OCI-LY1 (cell line): ENCODE measurements at regions not wholly inside any gene's neighbourhood (a gene's known extent, or its start where the extent isn't known, plus 50 kb on each side); places are given as distances from the start of the nearest gene placed in this dataset.

Experiments
- EZH2 ChIP-seq: fragments of 200-600 bp; sonication (generic), shearing (Covaris generic); IDR thresholded peaks from 2 replicates; pipeline ENCODE4 v1.8.0; 2017; ENCODE audit warnings: borderline replicate concordance, mixed run types, mild to moderate bottlenecking, antibody characterized with exemption, low read length, moderate library complexity, mixed read lengths
- TF ChIP-seq, protein P1 (sequence below): fragments of 200-600 bp; sonication (generic), shearing (Covaris generic); IDR thresholded peaks from 2 replicates; pipeline ENCODE4 v1.5.1; 2017; ENCODE audit warnings: mild to moderate bottlenecking, antibody characterized with exemption, low read length, moderate library complexity, mixed read lengths

DNA sequence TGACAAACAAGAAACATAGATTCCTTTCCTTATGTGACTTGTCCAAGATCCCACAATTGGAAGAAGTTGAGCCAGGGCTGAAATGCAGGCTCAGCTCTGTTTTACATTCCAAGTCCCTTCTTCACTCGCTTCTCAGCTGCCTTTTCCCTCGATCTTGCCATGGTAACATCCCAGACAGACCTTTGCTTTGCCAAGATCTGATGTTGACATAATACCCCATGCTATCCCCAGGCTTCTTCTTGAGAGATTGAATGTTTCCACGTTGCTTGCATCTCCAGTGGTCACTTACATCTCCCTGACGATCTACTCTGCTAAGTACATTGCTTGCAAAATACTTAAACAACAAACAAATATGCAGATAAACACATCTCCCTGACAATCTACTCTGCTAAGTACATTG, 63.5 kb downstream of the TBXT start:
- TF ChIP-seq, protein P1, sequence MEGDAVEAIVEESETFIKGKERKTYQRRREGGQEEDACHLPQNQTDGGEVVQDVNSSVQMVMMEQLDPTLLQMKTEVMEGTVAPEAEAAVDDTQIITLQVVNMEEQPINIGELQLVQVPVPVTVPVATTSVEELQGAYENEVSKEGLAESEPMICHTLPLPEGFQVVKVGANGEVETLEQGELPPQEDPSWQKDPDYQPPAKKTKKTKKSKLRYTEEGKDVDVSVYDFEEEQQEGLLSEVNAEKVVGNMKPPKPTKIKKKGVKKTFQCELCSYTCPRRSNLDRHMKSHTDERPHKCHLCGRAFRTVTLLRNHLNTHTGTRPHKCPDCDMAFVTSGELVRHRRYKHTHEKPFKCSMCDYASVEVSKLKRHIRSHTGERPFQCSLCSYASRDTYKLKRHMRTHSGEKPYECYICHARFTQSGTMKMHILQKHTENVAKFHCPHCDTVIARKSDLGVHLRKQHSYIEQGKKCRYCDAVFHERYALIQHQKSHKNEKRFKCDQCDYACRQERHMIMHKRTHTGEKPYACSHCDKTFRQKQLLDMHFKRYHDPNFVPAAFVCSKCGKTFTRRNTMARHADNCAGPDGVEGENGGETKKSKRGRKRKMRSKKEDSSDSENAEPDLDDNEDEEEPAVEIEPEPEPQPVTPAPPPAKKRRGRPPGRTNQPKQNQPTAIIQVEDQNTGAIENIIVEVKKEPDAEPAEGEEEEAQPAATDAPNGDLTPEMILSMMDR, result no peak
- TF ChIP-seq EZH2, result no peak
